SHP77 (cell line): ENCODE measurements at regions not wholly inside any gene's neighbourhood (a gene's known extent, or its start where the extent isn't known, plus 50 kb on each side); places are given as distances from the start of the nearest gene placed in this dataset.
A peak's percentile ranks its signal among the peaks of the same experiment; 100 is the strongest.

Experiments
- DNase-seq, 2 experiments: peaks; one replicate each; lab custom pipeline; 2025; lab: John Stamatoyannopoulos, UW

DNA sequence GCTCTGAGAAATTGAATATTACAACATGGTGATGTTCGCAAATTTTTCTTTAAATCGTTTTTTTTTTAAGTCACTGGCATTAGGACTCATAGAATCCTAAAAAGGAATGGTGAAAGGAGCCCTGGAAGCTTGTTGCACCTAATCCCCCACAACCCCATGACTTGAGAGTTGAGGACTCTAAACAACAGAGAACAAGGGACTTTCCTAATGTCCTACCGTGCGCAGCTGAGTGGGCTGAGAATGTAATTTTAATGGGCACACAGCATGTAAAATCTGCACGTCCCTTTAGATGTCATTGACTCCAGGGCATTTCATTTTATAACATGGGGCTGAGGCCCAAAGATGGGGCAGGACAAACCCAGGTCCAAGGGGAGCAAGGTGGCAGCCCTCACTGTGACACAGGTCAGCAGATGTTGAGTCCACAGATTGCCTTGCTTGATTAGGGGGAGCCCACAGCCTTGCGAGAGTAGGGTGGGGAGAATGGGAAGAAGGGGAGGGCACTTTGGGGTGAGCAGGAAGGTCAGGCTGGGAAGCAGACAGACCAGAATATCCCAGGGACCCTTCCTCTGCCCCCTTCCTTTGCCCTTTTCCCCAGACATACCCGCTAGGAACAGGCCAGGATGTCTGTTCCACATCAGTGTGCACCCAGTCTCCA, 208.4 kb upstream of the ZMIZ1 start:
- DNase-seq, result no peak

DNA sequence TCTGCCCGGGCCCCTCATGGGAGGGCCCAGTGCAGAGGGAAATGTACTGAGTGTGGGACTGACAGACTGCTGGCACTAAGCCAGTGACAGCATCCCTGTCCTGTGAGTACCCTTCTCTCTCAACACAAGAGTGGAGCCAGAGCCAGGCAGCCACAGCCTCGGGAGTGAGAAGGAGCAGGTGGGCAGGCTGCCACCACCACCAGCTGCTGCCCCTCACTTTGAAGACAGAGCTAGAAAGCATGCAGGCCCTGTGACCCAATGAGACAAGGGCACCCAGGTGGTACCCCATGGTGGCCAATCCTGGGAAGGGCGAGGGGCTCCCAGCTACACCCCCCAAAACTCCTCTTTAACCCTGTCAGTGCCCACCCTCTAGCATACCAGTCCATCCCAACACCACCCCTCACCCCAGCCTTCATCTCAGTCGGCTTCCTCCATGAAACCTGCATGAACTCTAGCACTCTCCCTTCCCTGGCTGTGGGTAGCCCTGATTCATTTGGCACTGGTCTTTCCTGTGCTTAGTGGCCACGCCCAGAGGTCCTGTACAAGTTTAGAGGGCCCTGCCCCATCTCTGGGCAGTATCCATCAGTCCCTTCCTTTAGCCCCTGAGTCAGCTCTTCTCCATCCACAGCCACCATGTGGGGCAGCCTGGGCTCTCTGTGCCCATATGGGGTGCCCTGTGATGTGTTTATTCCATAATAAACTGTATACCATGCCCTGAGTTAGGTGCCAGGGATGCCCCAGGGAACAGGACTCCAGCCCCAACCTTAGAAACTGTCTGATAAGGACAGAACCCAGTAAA, 207.0 kb upstream of the ZMIZ1 start:
- DNase-seq, result peak; percentile 27 to 63

DNA sequence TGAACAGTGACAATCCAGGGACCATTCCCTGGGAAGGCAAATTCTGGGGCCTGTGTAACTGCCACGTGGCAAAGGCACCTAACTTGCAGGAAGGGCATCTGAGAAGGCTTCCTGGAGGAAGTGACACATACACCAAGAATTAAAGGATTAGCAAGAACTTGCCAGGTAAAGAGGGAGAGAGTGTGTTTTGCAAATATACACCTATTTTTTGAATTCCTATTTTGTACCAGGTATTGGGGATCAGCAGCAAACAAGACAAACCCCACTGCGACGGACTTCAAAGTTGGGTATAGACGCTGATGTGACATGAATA, 206.5 kb upstream of the ZMIZ1 start:
- DNase-seq, result no peak

DNA sequence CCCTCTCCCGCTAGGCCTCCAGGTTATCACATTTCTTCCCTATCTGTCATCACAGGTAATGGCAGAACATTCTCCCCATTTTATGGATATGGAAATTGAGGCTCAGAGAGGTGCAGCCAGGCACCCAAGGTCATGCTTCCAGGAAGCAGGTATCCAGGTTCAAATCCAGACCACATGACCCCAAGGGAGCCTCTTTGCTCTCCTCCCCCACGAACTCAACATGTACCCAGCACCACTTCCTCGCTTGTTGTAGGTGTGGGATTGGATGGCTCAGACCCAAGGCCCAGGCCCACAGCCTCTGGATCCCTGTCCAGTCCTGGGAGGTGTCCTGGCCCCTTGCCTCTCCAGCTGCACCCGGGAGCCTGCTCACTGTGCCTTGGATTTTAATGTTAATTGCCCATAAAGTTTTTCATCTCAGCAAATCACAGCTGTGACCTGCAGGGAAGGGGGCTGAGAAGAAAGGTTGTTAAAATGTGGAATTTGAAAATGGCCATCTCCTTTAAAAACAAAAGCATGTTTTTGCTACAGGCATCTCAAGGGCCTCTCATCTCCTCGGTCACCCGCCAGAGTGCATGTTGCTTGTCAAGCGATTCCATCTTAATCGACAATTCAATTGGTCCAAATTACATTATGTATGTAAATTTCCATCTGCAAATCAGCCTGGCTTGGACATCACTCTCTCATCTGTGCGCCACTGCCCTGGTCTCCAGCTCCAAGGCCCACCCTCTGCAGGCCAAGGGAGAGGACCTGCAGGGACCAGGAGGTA, 205.4 kb upstream of the ZMIZ1 start:
- DNase-seq, result no peak

DNA sequence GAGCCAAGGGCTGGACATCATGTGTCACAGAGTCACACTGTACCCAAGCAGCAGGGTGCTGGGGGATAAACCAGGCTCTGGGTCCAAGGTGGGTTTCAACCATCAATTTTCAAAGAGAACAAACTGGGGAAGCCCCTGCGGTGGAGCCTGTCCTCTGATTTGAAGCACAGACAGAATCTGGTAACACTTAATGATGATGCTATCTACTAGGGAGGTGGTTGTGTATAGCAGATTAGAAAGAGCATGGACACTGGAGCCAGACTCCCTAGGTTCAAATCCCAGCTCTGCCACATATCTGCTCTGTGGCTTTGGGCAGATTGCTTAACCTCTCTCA, 204.9 kb upstream of the ZMIZ1 start:
- DNase-seq, result no peak

DNA sequence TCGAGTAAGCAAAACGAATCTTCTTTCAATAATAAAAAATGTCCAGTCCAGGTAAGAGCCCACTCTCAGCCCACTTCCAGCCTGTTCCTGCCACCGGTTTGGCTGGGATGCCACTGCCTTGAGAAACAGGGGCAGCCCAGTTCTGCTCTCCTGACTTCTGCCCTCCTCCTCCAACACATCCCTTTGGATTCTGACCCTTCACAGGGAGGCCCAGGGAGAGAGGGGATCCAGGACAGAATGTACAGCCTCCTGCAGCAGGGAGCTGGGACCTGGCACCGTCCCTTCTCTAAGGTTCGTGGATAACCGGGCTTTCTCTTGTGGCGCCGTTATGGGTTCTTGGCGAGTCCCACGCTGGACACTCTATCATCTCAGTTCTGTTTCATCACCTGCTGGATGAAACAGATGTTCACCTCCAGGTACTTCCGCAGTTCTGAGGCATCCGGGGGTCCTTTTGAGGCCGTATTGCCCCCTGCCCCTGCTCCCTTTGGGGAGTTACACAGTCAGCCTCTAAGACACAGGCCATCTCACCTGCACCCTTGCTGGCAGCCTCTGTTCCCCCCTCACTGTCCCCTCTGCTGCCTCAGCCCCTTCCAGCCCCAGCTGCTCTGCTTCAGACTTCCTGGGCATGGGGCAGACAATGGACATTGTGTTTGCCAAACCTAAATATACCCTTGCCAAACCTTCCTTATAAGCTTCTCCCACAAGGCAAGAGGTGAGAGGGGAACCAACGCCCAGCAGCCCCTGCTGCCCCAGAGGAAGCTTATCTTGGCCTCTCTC, 203.8 kb upstream of the ZMIZ1 start:
- no peak for DNase-seq

DNA sequence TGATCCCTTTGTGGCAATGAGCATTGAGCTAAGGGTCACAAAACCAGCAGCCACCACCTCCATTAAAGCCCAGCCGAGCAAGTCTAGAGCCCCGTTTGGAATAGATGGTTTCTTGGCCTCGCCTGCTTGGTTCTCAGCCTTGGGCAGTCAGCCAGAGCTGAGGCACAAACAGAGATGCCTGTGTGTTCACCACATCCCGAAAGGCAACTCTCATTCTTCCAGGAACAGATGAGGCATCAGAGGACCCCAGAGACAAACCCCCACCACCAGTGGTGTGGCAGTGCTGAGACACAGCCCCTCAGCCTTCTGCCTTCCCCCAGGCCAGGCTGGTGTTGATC, 203.3 kb upstream of the ZMIZ1 start:
- no peak for DNase-seq

DNA sequence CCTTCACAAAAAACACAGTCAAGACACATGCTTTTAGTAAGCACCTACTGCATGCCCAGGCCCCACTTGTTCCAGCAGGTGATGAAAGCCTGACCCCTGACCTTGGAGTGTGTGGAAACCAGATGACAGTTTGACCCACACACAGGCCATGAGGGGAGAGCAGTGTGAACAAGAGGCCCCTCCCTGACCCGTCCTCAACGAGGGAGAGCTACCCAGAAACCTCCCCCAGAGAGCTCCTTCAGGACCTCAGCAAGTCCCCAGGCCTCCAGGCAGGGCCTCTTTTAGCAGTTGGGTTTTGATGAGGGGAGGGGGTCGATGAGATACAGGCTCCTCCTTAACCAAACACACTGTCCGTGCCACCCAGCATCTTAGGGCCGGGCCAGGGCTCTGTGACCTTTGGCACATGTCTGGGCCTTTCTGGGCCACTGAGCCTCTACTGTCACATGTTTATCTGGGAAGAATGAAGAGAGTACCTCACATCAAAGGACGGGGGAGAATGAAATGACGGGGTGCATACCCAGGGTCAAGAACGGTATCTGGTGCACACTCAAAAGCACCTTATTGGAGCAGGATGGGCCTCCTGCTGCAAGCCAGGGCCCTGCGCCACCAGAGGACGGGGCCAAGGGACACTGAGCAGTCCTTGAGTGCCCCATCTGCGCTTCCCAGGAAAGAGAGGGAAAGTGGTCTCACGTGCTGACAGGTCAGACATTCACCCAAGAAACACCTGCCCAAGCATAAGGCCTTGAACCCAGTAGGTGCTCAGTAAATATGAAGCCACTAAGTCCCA, 202.6 kb upstream of the ZMIZ1 start:
- DNase-seq, result no peak

DNA sequence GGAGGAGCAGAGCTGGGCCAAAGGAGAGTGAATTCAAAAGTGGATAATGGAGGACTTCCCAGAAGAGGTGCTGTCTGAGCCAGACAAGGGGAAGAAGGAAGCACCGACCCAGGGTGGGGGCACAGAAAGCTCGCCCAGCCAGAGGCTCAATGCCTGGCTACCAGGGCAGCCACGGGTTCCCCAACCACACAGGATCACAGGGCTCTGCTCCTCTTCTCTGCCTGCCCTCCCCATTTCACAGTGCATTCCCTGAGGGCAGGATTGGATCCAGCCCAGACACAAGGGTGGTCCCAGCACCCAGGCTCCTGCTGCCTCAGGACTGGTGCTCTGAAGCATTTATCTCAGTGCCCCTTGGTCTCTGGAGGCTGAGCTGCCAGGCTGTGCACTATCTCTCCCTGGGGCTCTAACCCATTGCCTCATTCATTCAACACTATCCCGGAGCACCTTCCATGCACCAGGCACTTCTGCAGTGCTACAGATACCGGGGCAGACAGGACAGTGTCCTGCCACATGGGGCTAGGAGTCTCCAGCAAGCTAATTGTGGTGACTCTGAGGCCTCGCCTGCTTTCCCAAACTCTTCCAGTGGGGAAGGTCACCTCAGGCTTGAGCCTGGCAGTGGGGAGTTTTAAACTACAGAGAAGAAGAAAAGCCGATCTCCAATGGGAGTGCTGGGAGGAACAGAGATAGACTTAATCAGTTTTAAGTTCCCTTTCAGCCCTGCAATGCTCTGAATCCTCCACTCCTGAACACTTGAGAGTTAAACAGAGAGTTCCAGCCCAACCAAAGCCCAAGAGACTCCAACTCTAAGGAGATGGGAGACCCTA, 201.8 kb upstream of the ZMIZ1 start:
- DNase-seq, result no peak

DNA sequence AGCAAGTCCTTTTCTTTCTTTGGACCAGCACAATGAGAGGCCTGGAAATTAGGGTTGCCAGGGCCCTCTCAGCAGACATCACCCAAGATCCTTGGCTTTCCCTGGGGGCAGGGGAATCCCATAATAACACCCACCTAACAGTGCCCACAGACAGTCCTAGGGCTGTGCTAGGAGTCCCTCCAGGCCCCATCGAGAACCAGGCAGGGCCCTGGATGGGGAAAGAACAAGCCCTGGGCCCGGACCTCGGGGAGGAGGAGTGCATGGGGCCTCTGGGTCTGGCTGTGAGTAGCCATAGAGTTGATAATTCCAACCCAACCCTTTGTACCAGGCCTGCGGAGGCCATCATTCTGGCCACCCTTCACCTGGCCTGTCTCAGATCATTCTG, 201.2 kb upstream of the ZMIZ1 start:
- DNase-seq, result no peak

DNA sequence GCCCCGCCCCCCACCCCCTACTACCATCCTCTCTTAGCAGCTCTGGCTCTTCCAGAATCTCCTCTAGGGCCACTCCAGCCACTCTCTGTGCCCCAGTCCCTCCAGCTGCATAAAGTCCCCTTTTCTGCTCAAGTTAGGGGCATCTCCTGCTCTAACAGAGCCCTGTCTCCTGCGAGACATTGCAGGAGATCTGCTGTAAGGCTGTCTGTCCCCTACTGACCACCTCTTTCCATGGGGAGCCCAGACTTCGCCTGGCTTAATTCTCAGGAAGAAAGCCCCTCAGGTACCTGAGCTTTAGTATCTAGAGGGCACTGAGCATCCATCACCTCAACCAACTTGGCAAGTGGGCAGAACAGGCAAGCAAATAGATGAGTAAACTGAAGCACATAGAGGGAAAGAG, 200.7 kb upstream of the ZMIZ1 start:
- DNase-seq, result no peak

DNA sequence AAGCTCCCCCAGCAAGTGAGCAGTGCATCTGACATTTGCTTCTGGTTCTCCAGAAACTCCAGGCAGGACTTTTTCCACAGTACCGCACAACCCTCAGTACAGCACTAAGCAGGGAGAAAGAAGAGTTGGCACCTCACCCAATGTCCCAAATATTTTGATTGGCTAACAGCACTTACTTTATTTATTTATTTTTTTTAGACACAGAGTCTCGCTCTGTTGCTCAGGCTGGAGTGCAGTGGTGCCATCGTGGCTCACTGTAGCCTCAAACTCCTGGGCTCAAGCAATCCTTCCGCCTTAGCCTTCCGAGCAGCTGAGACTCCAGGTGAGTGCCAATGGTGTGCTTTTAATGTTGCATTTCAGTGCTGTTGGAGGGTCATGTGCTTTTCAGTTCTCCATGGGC, 200.3 kb upstream of the ZMIZ1 start:
- DNase-seq, result no peak

DNA sequence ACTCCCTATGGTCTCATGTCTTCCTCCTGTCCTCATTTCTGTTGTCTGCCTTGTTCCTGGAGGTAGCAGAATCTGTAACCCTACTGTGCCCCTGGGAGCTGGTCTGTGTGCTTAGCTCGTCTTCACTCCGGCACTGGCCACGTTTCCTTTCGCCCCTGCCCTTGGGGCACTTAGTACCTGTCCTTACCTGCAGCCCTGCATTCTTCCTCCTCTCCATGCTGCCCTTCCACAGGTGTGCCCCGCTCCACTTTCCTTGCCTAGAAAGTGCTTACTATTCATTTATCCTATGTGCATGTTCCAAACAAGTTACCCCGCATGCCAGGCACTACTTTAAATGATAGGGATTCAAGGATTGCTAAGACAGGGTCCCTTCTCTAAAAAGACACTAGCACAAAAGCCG, 199.9 kb upstream of the ZMIZ1 start:
- no peak for DNase-seq

DNA sequence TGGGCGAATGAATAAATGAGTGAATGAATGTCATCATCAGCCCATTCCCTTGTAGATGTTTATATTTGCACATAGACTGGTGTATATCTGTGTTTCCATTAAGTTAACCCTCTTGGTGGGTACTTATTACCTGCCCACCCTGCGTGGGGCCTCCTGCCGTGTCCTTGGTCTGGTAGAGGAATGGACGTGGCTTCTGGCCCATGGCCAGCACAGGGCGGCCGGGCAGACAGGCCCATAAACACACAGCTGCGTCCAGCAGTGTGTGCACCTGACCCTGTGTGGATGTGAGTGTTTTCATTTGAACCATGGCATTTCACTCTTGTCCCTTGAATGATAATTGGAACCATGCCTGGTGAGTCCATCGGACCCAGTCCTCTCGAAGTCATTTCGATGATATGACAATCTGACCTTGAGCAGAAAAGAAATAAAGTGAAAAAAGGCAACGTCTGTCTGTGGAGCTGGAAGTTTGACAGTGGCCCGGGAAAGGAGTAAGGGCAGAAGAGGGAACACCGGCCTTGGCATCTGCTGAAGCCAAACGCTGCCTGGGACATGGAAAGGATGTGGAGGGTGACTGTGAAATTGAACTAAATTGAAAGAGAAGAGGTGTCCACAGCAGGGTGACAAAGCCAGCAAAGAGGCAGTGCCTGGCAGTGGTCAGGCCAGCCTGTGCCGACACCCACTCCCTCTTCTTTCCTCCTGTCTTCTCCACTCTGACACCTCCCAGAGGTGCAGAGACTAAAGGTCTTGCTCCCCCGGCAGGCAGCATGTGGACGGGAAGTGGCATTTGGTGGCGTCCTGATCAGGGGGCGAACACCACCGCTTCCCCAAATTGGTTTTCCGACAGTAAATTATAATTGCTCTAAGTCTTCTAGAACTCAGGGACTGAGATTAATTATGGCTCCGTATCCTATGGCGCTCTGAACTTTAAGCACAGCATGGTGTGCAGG, 199.0 kb upstream of the ZMIZ1 start:
- DNase-seq, result no peak

DNA sequence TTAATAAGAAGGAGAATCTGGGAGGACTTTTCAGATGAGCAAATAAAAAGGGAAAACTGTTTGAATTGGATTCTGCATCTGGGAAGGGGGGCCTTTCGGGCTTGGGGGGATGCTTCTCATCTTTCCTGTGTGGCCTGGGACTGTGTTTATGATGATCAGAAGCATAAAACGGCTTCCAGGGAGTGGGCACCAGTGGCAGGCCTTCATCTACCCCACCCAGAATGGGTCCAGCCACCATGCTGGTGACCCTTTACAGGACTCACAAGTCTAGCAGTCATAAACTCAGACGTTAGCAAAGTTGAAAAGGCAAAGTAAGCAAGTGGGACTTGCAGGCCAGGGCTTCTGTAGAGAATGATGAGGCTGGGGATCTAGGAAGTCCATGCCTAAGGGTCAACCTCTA, 198.3 kb upstream of the ZMIZ1 start:
- DNase-seq, result no peak

DNA sequence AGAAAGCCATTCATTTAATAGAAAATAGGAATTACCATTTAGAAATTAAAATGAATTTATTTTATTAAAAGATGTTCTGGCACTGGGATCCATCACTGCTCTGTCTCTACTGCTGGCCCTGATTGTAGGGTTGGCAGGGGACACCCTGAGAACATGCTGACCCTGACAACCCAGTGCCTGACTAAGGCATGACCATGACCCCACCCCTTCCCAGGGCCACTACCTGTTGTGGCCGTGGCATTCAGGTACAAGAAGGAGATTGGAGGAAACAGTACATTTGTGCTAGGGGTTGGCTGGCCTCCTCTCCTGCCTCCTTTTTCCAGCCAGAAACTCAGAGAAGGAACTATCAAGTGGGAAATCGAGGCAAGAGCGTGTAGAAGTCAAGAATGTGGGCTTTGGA, 197.0 kb upstream of the ZMIZ1 start:
- no peak for DNase-seq

DNA sequence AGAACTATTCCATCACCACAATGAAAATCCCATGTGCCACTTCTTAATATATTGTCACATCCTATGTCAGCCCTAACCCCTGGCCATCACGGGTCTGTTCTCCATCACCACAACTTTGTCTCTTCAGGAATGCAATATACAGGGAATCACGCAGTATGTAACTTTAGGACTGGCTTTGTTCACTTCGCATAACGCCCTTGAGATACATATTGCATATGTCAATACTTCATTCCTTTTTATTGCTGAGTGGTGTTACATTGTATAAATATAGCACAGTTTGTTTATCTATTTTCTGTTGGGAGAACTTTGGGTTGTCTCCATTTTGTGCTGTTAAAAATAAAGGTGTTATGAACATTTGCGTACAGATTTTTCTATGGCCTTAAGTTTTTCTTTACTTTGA, 195.4 kb upstream of the ZMIZ1 start:
- DNase-seq, result no peak

DNA sequence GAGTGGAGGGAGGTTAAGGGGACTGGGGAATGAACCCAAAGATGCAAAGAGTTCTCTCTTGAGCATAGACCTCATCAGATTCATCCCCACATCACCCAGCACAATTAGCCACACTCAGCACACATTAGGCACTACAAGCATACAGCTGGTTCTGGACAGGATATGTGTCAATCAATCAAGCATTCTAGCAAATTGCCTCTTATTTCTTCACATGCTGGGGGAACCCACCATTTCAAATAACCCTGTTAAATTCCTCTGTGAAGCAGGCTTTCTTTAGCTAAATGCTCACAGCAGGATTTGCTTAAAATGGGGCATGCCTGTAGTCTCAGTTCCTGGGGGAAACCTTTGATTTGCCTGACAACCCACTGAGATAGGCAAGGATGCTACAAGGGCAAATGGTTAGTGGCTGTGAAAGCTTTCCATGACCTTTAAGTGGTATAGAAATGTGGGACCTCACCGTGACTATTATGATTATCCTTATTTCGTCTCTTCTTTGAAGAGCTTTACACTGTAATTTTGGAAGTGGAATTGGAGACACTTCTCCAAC, 193.4 kb upstream of the ZMIZ1 start:
- no peak for DNase-seq

DNA sequence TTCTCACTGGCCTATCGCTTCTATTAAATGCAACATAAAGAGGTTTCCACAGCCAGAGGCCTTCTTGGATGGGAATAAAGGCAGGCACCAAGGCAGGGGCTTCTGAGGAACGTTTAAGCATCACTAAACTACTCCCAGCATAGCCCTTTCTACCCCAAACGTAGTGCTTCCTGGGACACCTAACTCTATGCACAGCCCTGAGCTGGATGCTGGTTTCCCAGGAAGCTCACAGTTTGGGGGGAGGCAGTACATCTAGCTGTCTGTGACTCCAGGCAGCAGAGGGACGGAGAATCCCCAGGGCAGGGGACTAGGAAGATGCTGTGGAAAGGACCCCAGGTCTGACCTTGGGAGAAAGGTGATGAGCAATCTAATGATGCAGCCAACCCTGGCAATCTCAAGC, 192.8 kb upstream of the ZMIZ1 start:
- no peak for DNase-seq

DNA sequence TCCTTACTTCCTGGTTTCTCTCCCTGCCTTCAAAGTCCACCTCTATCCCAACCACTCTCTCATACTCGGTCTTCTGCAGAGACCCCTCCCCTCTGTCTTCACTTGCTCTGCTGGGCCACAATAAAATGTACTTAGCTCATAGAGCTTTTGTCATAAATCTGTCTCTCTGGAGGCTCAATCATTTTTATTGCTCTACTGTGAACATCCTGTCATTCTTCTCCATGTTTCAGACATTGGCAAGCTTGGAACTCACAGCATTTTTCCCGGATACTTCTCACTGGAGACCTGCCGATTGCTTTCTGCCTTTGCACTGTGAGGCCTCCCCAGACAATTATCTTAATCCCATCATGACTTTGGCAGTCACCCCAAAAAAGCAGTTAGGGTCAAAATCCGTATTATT, 192.3 kb upstream of the ZMIZ1 start:
- no peak for DNase-seq
